ENCODE measurements at regions not wholly inside any gene's neighbourhood (a gene's known extent, or its start where the extent isn't known, plus 50 kb on each side); places are given as distances from the start of the nearest gene placed in this dataset.
"Not testable (repeated sequence)": the region's sequence is repeated elsewhere in the genome, so short reads cannot be mapped to it uniquely, and the experiment has no call there.

DNA sequence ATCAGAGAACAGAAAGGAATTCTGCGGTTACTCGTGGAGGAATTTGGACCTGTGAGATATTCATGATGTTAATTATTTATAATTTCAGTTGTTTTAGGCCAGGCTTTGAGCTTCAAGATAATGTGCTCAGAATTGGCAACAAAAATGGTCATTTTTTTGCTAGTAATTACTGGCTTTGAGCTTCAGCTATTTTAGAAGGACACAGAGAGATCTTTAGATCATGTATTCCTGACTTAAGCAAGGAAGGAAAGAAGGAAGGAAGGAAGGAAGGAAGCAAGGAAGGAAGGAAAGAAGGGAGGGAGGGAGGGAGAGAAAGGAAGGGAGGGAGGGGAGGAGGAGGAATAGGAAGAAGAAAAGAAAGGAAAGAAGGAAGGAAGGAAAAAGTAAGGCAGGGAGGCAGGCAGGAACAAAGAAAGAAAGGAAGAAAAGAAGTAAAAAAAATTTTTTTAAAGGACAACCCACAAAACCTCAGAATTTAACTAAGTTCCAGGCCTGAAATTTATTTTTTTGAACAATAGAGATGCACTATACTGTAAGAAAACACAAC lies 277.9 kb upstream of the KLF3 start:
- DNase-seq: no peak

DNA sequence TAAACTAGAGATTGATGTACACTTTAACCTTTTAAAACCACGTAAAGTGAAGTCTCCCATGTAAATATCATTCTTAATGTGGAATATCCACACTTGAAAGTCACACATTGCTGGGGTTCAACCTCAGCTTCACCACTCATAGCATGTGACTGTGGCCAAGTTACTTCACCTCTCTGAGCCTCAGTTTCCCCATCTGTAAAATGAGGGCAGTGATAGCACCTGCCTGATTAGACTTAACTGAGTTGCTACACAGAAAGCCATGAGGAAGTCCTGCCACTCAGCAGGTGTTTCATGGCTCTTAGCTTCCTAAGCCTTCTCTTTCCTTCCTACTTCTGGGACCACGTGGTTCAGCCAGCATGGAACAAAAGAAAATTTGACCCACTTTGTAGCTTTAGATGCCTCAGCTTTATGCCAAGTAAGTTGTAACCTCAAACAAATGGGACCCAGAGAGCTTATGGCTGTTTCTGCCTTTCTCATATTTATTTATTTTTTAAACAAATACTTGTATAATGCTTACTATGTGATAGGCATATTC lies 277.3 kb upstream of the KLF3 start:
- no peak for DNase-seq

DNA sequence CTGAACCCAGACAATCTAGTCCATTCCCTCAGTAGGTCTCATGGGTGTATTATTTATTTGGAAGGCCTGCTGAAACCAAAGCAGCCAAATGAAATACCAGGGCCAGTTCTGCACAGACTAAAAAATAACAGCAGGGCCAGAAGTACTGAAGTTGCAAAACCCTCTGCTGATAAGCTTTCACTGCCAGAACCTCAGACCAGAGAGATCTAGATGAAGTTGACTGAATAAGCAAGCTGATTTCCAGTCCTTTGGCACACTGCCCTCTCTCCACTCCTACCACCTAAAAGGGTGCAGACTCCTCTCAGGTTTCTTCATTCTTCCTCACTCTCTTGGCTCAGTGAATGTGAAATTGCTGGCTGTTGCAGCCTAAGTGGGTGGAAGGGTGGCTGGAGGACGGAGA lies 276.7 kb upstream of the KLF3 start:
- DNase-seq: no peak

DNA sequence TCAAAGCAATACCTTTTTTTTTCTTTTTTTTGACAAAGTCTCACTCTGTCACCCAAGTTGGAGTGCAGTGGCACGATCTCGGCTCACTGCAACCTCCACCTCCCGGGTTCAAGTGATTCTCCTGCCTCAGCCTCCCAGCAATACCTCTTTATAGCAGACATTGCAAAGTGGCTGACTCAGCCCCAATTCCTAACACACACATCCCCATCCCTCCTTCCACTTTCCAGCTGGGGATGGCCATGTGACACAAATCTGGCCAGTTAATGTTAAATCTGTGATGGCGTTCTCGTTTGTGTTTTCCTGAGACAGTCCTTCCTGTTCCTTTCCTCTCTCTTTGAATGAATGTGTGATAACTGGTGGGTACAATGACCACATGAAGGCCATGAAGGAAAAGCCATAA lies 276.2 kb upstream of the KLF3 start:
- DNase-seq: no peak

DNA sequence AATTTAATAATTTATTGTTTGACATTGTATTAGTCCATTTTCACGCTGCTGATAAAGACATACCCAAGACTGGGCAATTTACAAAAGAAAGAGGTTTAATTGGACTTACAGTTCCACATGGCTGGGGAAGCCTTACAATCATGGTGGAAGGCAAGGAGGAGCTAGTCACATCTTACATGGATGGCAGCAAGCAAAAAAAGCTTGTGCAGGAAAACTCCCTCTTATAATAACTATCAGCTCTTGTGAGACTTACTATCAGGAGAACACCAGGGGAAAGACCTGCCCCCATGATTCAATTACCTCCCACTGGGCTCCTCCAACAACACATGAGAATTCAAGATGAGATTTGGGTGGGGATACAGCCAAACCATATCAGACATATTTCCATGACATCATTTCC lies 275.1 kb upstream of the KLF3 start:
- not testable (repeated sequence) for DNase-seq

DNA sequence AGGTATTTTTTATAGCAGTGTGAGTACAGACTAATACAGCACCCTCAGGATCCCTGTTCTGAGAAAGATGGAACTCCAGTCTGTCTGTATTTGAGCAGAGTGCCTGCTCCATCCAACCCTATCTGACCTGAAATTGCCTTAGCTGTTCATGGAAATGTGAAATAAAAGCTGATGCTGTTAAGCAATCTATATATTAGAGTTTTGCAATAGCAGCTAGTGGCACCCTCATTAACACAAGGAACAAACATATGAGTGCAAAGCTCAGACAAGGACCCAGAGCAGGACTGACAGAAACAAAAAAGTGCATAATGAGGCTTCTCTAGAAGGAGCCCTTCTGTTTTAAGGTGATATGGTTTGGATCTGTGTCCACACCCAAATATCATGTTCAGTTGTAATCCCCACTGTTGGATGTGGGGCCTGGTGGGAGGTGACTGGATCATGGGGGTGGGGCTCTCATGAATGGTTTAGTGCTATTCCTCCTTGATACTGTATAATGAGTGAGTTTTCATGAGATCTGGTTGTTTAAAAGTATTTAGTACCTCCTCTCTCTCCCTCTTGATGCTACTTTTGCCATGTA lies 272.9 kb upstream of the KLF3 start:
- DNase-seq: no peak

DNA sequence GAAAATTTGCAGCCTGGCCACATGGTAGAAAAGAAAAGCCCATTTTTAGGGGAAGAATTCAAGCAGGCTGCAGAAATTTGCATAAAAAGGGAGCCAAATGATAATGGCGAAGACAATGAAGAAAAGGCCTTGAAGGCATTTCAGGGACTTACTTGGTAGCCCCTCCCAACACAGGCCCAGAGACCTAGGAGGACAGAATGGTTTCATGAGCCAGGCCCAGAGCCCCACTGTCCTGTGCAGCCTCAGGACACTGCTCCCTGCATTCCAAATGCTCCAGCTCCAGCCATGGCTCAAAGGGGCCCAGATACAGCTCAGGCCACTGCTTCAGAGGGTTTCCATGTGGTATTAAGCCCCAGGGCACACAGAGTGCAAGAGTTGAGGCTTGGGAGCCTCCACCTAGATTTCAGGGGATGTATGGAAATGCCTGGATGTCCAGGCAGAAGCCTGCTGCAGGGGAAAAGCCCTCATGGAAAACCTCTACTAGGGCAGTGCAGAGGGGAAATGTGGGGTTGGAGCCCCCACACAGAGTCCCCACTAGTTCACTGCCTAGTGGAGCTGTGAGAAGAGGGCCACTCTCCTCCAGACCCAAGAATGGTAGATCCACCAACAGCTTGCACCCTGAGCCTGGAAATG lies 271.7 kb upstream of the KLF3 start:
- DNase-seq: no peak

DNA sequence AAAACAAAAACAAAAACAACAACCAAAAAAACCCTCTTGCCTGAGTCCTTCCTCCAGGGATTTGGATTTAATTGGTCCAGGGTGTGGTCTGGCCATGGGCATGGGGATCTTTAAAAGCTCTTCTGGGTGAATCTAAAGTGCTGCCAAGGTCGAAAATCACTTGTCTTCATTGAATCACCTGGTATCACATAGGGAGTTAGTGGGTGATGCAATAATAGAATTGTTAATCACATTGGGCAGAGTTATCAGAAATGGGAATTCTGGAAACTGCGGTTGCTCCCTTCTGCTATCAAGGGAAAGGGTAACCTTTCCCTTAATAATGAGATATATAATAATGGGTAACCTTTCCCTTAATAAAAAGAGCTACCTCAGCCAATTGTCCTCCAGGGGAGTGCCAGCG lies 267.9 kb upstream of the KLF3 start:
- no peak for DNase-seq

DNA sequence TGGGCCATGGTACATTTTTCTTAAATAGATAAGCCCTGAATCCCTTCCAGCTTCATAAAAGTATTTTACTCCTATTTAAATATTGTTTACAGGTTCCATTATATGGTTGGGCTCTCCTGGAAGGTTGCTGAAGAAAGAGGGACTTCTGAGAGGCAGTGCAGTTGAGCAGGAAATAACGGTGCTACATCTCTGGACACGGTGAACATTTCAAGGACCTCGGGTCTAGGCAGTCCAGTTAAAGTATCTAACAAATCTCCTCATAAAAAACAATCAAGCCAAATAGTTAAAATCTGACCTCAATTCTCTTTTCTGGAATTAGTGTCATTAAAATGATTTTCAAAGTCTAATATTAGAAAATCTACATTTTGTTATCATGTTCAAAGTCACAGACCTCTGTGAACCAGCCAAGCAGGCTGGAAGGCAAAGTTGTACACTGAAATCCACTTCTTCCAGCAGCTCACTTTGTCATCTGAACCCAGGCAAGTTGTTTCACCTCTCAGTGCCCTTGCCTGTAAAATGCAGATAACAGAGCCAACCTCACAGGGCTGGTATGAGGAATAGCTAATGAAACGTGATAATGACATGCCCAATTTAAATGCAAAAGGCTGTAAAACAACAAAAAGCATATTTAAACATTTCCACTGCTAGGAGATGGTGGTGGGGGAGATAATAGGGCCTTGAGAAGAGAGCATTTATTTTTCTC lies 267.0 kb upstream of the KLF3 start:
- no peak for DNase-seq

DNA sequence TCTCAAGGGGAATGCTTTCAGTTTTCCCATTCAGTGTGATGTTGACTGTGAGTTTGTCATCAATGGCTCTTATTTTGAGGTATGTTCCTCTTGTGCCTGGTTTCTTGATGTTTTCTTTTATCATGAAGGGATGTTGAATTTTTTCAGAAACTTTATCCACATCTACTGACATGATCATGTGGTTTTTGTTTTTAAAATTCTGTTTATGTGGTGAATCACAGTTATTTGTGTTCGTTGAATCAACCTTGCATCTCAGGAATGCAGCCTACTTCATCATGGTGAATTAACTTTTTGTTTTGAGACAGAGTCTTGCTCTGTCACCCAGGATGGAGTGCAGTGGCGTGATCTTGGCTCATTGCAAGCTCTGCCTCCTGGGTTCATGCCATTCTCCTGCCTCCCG lies 263.1 kb upstream of the KLF3 start:
- DNase-seq: no peak

DNA sequence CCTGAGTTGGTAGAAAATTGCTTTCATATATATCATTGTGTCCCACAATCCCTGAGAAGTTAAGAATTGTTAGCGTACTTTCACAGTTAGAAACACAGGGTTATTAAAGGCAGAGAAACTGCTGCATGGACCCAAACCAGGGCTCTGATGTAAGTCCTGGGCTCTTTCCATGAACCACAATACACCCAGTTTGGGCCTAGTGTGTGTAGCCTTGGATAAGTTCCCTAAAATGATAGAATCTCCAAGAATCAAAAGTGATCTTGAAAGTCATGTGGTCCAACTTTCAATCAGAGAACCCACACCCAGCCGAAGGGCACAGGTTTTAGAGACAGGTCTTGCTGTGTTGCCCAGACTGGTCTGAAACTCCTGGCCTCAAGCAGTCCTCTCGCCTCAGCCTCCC lies 257.8 kb upstream of the KLF3 start:
- DNase-seq: no peak

DNA sequence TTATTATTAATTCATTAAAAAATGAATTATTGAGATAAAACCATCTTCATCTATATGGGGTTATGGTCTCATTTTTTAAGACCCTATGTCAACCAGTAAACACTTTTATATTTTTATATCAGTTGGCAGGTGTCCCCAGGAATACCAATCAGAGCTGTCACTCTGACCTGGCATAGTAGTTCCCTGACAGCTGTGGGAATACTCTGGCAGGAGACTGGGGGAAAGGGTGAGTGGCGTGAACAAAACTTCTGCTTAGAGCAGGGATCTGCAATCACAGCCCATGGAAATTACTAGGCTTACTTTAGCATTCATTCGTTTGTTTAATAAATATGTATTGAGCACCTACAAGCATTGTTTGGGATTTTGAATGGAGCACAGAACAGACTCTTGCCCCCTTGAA lies 254.1 kb upstream of the KLF3 start:
- no peak for DNase-seq

DNA sequence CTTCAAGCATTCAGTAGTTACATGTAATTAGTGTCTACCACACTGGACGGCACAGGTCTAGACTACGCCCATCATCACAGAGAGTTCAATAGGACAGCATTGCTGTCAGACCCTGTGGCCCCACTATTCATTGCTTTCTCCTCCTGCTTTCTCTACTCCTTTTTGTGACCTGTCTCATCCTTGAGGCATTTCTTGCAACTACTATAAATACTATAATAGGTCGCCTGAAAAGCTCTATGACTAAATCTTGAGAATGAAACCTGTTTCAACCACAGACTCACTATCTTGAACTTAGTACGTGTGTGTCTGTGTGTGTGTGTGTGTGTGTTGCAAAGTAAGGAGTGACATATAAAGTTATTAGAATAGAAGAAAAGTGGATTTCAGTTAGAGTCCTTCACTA lies 252.9 kb upstream of the KLF3 start:
- no peak for DNase-seq

DNA sequence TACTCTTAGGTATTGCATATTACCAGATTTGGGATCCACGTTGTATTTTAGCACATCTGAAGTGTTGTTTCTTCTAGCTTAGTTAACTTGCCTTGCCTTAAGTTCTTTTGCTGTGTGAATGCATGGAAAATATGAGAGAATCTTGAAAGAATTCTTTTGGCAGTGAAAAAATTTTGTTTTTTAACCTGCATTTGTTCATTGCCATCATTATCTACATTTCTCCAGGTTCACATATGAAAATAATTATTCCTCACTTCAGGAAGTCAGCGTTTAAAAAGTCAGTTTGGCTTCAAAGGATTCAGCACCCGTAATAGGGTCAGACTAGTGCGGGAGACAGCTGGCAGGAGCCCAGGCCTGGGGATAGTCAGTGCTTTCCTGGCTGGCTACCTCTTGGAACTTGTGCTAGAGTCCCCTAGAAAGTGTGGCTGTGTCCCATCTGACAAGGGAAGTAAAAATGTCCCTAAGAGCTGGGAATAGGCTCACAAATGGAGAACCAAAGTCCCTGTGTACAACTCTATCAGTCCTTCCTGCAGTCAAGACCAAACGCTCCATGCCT lies 251.9 kb upstream of the KLF3 start:
- DNase-seq: no peak

DNA sequence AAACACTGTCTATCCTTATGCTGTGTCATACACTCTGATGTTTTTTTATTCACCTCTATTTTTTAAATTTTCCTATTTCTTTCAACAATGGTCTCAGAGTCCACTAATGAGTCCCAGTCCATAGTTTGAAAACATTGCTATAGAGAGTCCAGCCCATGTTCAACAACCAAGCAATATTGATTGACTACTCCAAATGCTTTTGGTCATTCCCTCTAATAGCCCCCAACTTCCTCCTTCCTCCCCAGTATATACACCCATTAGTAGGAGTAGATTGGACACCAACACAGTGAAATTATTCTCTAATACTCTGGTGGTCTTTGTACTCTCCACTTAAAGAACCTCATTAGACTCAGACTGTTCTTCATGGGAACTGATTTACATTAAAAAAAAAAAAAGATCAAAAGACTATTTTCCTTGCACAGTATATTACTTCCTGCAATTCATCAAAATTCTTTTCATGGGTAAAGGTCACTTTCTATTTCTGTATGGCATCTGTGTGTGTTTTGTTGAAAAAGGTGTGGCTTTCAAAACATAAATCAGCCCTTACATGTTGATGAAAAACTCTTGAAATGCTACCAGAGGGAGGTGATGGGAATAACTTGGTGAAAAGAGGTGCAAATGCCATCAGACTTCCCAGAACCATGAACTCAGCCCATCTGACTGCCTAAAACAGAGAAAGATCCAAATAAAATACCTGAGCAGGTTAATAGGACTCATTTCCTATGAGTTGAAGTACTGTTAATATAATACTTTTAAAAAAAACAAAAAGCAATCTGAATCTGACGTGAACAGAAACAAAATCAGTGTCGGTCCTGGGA lies 250.3 kb upstream of the KLF3 start:
- DNase-seq: no peak

DNA sequence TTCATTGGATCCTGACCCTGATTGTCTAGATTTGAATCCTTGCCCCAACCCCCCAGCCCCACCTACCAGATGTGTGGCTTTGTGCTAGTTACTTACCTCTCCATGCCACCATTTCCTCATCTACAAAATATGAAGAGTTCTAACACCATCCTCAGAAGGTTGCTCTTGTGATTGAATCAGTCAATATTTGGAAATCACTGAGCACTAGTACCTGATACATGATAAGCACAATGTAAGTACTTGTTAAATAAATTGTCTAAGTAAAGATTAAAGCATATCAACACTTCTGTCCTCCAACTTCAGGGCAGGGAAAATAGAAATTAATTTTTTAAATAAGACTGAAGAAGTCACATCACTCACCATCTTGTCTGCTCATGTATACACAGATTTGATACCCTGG lies 249.6 kb upstream of the KLF3 start:
- DNase-seq: no peak

DNA sequence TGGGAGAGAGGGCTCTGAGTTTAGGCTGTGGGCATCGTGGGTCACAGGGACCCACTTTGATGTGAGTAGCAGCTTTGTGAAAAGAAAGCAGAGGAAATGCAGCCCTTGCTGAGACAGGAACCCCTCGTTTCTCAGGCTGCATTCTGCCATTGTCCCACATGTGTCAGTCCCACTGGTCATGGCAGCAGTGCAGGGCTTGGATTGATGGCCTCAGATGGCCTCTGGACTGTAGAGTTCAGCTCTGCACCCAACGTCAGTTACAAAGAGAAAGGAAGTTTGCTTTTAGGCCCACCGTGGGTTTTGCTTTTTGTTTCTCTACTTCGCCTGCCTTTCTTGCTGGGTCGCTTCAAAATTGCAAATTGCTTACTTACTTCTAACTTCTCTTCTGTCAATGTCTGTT lies 248.3 kb upstream of the KLF3 start:
- no peak for DNase-seq

DNA sequence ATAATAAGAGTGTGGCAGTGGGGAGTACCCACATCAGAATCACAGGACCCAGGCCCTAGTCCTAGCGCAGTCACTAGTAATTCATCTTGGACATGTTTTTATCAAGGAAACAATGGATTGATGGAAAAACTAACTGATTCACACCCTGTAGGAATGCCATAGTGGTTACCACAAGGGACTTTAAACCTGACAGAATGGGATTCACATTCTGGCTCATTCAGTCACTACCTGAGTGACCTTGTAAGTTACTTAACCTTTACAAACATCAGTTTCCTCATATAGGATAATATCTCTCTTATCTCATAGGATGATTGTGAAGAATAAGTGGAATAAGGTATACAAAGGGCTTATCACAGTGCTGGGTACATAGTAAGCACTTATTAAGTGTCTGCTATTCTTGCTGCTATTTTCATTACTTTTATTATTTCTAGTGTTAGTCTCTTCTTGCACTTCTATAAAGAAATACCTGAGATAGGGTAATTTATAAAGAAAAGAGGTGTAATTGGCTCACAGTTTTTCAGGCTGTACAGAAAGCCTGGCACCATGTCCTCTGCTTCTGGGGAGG lies 247.5 kb upstream of the KLF3 start:
- no peak for DNase-seq

DNA sequence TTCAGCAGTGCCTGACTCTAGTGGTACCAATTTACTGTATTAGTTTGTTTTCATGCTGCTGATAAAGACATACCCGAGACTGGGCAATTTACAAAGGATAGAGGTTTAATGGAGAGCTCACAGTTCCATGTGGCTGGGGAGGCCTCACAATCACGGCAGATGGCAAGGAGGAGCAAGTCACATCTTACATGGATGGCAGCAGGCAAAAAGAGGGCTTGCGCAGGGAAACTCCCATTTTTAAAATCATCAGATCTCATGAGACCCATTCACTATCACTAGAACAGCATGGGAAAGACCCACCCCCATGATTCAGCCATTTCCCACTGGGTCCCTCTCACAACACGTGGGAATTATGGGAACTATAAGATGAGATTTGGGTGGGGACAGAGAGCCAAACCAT lies 243.7 kb upstream of the KLF3 start:
- not testable (repeated sequence) for DNase-seq

DNA sequence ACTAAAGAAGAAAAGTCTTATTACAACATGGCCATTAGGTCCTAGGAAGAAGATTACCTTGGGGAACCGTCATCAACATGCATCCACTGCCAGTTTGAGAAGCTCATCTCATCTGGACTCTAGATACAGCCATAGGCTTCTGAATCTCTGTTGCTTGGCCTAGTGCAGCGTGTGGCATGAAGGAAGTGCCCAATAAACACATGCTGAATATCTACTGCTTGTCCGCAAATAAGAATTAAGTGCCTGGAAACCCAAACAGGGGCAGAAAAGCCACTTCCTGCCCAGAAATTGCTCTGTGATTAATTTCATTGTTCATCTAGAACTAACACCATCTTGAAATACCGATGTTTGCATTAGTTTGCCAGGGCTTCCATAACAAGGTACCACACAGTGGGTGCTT lies 241.1 kb upstream of the KLF3 start:
- DNase-seq: no peak

DNA sequence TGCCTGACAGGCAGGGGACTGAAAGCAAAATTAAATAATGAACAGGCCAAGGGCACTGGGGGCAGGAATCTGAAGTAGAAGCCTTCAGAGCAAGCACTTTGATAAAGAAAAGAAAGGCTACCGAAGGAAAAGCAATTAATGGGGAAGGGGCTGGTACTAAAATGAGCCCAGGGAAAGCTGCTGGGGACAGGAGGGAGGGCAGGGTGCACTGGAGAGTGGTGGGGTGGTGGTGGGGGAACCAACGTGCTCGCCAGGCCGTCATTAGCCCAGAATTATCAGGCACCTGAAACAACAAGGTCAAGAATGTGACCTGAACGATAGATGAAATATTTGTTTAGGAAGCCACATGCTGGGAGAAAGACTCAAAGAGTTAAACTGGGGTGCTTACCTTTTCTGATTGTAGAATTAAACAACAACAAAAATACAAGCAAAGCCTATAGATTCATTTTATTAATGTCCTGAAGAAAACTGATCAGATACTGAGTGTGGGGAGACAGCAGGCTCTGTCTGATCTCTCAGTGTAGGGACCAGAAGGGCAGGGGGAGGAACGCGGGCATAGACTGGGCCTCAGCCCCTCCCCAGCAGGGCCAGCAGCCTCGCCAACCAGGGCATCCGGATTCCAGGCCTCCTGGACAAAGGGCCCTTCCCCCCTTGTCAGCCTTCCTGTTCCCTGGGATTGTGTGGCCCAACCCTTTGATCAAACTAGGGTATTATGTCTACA lies 239.7 kb upstream of the KLF3 start:
- DNase-seq: peak; percentile 68

DNA sequence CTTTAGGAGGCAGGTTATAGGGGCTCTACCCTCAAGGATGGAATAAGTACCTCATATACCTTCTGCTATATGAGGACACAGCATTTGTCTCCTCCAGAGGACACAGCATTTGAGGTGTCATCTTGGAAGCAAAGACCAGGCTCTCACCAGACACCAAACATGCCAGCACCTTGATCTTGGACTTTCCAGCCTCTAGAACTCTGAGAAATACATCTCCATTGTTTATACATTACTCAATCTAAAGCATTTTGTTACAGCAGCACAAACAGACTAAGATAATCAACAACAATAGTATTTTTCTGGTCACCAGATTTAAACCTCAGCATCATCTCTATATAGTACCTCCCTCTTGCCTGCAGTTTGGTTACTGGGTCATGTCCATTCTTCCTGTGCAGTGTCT lies 237.5 kb upstream of the KLF3 start:
- DNase-seq: no peak
